HG03354 (cell line): ENCODE measurements at regions not wholly inside any gene's neighbourhood (a gene's known extent, or its start where the extent isn't known, plus 50 kb on each side); places are given as distances from the start of the nearest gene placed in this dataset.

Experiments used
- ATAC-seq: cut with Tn5 transposase; IDR thresholded peaks from one replicate; pipeline ENCODE4 v1.9.1; 2021; ENCODE audit warnings: mild to moderate bottlenecking; ENCODE audit not compliant: unreplicated experiment, poor library complexity, severe bottlenecking

DNA sequence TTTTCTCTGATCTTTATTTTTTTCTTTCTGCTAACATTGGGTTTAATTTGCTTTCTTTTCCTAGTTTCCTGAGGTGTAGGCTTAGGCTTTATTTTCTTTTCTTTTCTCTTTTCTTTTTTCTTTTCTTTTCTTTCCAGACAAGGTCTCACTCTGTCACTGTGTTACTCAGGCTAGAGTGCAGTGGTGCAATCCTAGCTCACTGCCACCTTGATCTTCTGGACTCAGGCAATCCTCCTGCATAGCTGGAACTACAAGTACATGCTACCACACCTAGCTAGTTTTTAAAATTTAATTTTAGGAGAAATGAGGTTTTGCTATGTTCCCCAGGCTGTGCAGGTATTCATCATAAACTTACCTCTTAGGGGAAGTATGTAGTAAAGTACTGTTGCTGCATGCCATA is 197.8 kb upstream of the ANKRD50 start:
- no peak for ATAC-seq

DNA sequence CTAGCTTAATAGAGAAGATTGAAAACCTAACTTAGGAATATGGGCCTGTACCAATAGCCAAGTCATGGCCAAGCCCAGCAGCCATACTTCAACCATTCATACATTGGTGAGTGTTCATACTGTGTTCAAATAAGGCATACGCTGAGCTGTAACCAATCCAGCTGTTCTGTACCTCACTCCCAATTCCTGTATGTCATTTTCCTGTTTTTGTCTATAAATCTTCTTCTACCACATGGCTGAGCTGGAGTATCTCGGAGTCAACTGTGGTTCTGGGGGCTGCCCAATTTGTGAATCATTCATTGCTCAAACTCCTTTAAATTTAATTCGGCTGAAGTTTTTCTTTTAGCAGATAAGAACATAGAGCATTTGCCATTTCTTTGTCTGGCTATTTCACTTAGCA is 195.3 kb upstream of the ANKRD50 start:
- ATAC-seq, result no peak

DNA sequence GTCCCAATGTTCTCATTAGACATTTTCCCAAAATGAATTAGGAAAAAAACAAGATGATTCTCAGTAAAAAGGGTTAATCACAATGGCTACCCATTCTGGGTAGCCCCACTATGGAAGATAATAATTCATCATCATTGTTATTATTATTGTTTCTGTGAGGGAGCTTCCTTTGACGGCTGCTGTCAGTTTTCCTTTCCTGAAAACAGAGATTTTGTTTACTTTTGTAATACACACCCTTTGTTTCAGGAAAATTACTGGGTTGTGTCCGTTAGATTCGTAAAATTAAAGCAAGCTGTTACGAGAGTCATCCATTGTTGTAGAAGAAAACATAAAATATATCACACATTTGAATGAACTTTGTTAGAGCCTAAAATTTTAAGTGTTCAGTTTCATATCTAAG is 192.9 kb upstream of the ANKRD50 start:
- ATAC-seq, result no peak

DNA sequence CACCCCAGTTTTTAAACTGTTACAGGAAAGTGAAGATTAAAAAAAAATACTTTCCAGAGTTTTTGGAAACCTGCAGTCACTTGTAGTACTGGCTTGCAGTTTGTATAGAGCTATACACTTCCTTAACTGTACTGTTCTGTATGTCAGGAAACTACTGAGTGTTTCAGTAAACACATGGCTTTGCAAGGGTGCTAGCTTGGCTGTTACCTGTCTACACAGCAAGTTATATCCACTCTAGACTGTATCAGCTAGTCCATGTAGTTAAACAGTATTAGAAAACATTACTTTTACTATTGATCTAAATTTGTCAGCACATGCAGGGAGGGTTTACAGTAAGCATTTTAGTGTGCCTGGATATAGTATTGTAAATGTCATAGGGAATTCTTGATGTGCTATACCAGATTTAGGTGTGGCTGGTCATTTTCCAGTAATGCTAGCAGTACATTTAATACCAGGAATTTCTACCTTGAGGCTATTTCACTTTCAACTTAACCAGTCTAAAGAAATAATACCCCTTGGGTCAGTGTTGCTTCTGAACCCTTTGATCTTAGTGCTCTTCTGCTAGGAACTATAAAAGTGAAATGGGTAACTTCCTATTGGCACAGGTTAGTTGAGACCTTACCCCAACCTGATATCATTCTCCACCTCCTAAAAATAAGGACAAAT is 192.3 kb upstream of the ANKRD50 start:
- no peak for ATAC-seq

DNA sequence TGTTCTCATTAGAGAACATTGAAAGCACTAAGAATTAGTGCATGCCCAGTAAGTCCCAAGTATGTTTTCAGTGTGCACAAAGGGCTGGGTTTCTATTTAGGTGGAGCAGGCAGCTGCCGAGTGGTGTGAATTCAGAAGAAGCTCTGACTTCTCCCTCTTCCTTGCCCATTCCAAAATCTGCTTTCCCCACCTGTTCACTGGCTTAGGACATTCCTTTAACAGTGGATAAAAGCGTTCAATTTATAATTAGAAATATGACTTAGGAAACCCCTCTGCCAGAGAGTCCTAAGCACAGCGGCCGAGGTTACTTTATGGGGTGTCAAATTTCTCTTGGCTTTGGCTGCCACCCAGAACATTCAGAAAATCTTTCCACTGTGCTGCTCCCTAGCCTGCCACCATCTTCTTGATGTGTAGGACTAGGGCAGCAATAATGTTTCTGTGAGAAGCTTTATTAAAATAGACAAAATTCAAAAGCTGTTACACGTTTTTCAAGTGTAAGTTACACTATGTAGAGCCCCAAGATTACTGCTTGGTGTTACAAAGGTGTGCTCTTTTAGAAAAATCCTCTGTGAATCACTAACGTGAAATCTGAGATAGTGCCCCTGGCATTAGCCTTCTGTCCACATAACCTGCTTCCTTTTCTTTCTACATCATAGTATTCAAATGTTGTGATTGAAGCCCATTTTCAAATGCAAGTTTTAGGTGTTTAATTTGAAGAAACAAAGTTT is 191.6 kb upstream of the ANKRD50 start:
- no peak for ATAC-seq

DNA sequence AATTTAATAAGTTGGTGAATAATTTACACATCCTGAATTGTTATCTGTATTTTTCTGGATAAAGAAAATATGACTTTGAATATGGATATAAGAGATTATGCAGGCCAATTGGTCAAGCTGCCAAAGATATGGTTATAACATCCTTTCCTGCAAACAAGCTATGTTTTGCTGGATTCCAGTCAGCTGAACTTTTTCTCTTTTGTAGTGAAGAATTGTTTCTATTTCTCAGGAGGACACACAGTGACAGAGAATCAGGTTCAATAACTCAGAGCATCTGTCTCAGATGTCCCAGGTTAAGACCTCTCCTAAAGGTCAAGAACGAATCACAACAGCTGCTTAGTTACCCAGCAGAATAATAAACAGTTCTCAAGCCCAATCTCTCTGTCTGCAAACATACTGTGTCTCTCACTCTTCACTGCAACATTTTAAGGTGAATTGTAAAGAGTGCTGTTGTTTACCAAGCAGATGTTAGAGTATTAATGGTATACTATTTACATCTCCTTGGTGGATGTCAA is 189.5 kb upstream of the ANKRD50 start:
- no peak for ATAC-seq

DNA sequence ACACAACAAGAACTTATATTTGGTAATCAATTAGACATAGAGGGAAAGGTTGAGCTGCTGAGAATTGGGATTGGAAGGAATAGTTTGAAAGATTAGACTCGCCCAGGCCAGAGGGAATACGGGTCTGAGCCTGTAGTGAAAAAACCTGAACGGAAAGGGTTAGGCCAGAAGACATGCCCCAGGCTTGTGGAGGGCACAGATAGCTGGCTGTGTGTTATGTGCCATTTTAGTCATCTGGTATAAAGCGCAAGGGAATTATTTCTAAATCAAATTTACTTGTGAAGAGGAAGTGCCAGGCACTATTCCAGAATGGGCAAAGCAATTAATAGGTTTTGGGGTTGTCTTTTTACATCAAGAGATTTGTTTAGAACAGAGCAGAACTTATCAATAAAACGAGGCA is 187.5 kb upstream of the ANKRD50 start:
- no peak for ATAC-seq

DNA sequence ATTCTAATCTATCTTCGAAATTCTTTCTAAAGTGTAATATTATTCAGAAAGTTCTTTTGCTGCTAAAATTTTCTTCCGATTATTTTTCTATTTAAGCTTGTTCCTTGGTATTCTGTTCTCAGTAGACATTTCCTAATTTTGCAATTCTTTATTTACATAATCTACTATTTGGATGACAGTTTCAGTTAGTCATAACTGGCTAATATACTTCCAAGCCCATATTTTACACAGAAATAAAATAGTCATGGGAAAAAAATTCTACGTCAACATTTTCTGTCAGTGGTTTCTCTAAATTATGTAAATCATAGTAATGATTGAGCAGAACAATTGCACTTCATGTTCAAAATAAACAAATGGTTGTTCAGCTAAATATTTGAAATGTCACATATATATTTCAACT is 178.0 kb upstream of the ANKRD50 start:
- ATAC-seq, result no peak

DNA sequence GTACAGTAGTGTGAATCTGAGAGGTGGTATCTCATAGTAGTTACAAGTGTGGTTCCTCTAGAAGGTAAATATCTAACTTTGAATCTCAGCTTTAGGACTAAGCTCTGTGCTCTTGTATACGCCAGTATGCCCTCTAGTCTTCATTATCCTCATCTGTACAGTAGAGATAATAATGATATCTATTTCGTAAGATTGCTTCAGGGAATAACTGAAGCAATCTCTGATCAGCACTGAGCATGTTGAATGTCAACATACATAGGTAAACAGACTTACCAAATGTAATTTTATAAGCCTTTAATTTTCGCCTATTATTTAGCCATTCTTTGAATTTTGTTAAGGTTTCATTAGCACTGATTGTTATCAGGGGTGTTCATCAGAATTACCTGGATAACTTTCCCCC is 175.2 kb upstream of the ANKRD50 start:
- no peak for ATAC-seq

DNA sequence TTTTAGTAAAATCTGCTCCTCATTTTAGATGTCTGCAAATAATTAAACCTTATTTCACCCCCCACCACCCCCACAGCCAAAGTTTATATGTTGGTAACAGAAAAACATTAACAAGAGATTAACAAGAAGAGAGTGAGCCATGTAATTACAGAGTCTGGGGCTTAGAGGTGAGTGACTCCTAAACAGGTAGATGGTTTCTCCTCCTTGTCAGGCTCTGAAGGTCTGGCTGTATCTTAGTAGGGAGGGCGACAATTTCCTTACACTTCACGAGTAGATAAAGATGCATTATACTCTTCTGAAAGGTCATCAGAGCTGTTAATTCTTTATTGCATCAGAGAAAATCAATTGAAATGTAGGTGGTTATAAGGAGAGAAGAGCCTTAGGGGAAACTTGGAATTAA is 171.8 kb upstream of the ANKRD50 start:
- no peak for ATAC-seq

DNA sequence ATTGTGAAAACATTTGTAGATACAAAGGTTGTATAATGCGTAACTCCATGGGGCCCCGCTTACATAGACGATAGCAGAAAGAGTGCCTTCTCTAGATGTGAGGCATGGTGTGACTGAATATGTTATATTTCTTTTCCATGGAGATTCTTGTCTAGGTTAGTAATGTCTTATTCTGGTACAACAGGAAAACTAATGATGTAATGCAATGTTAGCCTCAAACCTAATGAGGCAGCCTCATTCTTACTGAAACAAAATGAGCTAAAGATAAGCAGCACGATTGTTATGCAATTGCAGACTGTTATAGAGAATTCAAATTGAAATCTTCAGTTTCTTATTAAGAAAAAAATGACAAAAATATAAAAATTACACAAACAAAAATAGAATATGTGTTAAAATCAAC is 171.1 kb upstream of the ANKRD50 start:
- ATAC-seq, result no peak

DNA sequence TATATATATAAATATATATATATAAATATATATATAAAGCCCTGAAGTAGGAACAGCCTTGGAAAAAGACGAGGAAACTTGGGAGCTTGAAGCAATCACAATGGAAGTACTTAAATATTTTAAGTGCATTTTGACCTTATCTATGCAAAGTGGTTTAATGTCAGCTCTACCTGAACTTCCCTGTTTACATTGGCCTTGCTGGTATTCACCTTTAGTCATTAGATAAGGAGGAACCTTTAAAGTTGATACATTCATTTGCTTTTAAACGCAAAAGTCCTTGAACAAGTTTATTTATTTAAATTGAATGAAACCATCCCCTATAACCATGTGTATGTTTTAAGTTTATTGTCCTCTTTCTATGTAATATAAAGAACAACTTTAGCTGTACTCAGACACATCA is 166.7 kb upstream of the ANKRD50 start:
- ATAC-seq, result no peak

DNA sequence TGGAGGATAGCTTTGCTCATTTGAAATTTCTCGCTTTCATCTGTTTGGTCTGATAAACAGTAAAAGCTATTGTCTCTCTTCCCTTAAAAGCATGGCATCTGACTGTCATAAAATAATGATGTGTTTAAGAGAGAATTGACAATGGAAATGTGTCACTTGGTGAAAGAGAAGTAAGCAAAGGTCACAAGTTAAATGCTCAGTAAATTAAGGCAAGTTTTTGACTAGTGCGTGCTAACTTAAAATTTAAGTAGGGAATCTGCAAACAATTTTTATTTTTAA is 161.6 kb upstream of the ANKRD50 start:
- no peak for ATAC-seq

DNA sequence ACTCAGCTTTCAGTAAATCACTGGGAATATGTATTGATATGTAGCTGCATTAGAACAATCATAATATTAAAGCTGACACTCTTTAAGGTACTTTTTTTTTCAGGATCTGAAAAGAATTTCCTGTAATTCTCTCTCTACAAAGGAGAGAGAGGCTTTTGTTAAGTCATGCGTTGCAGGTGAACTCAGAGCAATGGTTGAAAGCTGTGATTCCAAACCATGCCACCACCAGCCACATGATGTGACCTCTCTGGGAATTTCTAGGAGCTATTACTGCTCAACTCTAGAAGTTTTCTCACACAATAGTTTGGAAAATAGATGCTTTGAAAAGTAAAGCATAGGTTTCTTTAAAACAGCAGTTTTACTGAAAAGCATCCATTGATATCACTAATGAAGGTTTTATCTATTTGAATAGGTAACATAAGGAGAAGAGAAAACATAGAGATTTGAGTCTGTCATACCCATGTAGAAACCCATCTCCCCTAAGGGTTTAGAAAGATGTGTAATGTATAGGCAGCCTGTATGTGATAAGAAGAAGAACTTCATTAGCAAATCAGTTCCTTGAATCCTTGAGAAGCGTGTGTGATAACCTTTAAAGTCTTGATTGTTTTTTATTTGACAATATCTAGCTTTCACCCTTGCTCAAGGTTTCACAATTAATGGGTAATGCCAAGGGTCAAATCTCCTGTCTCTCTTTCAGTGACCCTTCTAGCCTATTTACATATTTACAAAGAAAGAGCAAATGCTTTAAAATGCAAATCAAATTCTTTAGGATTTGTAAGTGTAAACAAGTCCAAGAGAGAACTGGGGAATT is 161.0 kb upstream of the ANKRD50 start:
- no peak for ATAC-seq

DNA sequence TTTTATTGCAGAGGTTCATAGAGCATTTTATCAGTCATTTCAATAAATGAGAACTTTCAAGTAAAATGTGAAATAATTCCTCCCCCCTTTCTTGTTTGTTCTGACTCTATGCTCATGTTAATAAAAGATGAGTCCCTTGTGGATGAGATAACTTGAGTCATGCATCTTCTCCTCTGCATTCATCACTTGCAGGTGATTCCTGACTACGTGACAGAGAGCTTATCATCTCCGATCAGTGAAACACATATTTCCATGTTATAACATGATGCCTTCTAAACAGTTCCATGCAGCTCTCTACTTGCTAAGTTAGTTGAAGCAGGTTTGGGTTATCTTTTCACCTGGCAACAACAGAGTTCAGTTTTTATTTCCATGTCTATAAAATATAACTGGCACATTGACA is 160.1 kb upstream of the ANKRD50 start:
- ATAC-seq, result no peak

DNA sequence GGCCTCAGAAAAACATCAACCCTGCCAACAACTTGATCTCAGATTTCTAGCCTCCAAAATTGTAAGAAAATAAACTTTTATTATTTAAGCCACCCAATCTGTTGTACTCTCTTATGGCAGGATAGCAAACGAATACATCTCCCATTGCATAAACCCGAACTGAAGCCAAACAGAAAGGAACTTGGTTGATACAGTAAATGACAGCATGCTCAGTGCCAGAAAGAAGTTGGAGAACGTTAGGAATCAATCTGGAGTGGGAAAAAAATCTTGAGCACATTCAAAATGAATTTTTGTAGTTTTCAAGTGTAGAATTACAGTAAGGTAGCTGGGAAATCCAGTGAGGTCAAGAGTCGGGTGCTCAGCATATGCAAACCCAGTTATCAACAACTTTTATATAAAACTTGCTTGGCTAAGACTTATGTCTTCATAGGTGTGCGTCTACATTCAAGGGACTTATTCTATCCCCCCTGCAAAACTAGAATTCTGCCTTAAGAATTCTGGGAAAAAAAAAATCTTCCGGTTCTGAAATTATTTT is 157.5 kb upstream of the ANKRD50 start:
- no peak for ATAC-seq

DNA sequence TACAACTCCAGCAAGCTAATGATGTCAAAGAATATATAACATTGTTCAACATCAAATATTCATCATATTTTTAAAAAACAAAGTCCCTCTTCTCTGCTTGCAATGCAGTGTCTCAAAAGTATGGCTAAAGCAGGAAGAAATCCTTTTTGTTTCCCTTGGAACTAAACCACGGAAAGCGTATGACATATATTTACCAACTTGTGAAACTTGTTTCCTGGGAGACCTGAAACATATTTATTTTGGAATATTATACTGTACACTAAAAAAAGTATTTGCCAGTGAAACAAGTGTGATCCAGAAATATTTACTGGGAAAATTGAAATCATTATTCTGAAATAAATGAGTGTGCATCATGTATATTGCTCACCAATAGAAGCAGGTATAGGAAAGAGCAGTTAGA is 156.0 kb upstream of the ANKRD50 start:
- no peak for ATAC-seq

DNA sequence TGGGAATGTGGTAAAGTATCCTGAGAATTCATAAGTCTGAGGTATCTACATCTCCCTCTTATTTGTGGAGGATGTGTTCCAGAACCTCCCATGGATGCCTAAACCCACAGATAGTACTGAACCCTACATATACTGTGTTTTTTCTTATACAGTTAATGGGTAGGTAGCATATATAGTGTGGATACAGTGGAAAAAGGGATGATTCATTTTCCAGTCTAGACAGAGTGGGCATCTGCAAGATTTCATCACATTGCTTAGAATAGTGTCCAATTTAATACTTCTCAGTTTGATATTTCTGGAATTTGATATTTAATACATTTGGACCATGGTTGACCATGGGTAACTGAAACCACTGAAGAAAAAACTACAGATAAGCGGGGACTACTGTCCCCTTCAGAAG is 155.0 kb upstream of the ANKRD50 start:
- ATAC-seq, result no peak

DNA sequence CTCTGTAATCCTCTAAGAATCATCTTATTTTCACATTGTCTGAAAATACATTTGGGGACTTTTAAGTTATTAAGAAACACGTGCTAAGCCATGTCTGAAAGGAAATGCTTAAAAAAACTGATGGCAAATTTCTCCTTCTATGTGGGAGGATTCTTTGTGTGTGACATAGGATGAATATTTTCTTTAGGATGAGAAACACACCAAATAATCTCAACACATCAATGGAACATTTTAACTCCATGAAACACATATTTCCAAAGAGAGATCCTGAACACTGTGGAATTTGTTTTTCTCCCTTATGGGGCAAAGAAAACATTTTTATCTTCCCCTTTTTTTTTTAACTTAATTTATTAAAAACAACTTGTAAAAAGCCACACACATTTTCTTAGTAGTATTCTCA is 153.8 kb upstream of the ANKRD50 start:
- no peak for ATAC-seq

DNA sequence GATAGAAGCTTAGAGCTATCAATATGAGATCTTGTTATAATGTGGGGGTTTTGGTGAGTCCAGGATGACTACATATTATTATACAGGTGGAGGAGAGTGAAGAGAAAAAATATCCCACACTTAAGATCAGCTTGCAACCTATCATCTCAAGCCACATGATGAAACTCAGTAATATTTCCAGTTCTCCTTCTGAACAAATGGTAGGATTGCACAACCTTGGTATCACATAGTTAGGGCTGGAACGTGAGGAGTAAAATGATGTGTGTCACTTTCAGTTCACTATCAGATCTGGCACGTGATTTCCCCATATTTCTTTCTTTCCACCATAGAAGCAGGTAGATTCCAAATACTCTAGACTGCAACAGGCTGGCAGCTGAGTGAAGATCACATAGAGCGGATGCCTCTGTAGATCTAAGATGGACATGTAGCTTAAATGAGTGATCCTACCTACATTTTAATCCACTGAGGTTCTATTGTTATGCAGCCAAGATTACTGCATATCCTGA is 150.6 kb upstream of the ANKRD50 start:
- ATAC-seq, result no peak

DNA sequence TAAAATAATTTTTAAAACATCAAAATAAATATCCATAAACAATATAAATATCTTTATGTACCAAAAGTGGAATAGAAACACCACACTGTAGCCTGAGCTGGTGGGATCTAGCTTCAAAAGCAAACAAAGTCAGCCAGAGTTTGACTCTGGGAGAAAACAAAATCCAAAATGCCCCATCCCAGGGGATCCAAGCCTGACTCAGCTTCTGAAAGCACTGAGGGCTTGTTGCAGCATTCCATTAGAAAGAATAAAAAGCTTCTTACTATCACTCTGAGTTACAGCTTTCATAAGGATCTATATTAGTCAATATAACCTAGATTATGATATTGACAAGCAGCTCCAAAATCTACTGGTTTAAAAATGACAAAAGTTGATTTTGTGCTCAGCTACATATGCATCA is 149.7 kb upstream of the ANKRD50 start:
- no peak for ATAC-seq
